Stimulated activated CD4-positive, alpha-beta T cell treated with anti-CD3 and anti-CD28 coated beads, Interleukin-15, amount 100 ng/mL, for 24 hours (primary cell): ENCODE measurements at regions not wholly inside any gene's neighbourhood (a gene's known extent, or its start where the extent isn't known, plus 50 kb on each side); places are given as distances from the start of the nearest gene placed in this dataset.

Experiments
- DNase-seq: peaks from one replicate; pipeline ENCODE4 v3.0.0-alpha.2; 2020

DNA sequence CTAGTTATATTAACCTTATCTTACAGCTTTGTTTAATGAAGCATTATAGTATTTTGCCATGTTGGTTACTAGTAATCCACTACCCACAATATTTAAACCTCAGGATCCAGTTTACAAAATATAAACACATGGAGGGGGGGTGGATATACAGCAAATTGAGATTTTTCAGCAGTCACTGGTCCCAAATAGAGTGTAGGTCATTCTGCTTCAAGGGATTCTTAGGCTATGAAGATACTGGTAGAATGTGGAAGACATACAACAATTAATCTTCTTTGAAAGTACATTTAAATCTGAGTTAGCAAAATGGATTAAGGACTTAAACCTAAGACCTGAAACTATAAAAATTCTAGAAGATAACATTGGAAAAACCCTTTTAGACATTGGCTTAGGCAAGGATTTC is 569.6 kb downstream of the ZNF674 start:
- DNase-seq = no peak

DNA sequence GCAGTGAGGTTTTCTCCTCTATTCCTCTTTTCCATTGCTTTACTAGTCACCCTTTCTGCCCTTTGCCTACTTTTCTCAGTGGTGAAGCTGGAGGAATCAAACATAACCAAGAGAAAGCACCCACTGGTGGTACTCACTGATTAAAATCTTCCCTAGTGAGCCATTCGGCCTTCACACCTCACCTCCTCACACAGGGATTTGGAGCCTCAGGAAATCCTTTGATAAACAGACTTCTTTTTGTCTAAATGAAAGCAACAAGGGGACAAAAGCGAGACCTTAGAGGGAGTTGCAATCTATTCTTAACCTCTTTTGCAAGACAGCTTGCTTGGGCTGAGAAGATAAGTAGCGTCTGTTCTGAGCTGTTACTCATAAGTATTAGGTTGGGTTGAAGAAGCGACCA is 572.6 kb downstream of the ZNF674 start:
- no peak for DNase-seq

DNA sequence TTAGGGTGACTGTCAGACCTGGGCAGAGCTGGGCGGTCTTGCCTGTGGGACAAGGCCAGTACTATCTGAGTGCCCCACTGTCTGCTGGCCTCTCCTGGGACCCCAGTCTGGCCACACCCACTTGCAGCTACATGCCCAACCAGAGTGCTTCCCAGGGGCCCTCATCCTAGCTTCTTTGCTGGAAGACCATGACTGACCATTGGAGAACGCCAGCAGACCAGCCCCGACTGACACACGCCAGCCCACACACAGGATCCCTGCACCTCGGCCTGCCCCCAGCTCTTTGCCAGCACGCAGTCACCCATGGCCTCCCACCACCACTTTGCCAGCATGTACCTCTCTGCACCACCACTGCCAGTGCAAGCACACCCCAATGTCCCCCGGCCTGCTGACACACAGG is 585.7 kb downstream of the ZNF674 start:
- DNase-seq = no peak

DNA sequence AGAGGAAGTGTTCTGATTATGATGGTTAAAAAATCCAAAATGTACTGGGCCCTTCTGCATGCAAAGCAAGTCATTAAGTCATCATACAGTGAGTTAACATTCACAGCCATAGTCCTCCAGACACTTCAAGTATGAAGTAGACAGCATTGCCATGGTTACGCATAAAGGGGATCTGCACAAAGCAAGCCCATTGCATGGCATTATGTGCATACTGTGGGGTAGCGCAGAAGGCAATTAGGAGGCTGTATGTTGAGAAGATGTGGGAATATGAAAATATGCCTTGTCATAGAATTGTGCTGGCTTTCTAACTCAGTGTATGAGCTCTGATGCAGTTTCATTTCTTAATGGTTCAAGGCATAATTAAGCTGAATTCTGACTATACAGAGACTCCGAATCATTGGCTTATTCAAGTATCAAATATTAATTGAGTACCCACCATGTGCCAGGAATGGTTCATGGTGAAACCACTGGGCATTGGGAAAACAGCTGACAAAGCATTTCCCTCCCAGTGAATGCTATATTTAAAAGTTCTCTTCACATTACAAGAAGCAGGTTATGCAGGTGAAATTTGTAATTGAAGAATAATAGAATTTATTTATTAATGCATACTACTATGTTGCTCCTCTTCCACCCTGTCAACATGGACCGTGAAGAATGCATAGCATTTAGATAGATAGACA is 588.9 kb downstream of the ZNF674 start:
- DNase-seq = no peak

DNA sequence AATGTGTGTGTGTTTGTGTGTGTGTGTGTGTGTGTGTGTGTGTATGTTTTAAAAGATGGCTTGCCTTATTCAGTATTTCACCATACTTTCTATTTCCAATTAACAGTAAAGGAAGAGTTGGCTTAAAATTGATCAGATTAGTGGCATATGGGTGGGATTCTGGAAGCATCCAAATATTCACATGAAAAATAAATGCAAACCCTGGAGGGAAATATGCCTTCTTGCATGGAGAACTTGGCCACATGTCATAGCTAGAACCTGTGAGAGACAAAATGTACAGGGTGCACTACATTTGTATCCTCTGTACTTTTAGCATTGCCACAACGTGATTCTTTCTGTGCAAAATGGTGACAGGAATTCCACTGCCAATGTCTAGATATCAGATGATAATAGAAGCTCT is 589.6 kb downstream of the ZNF674 start:
- no peak for DNase-seq

DNA sequence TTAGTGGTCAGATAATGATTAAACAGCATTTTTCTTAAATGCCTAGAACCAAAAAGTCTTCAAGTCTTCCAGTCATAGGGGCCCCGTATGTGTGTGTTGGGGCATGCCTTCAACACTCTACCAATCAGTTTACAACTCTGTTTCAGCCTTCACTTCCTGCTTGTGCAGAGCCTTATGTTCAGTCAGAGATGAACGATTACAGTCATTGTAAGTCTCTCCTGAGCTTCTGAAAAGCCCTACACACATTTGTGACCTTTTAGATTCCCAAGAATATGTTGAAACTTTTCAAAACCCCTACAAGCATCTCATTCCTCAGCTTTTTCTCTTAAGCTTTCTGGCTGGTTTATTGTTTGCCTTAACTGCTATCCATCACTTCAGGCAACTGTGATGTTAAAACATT is 591.2 kb downstream of the ZNF674 start:
- DNase-seq = no peak

DNA sequence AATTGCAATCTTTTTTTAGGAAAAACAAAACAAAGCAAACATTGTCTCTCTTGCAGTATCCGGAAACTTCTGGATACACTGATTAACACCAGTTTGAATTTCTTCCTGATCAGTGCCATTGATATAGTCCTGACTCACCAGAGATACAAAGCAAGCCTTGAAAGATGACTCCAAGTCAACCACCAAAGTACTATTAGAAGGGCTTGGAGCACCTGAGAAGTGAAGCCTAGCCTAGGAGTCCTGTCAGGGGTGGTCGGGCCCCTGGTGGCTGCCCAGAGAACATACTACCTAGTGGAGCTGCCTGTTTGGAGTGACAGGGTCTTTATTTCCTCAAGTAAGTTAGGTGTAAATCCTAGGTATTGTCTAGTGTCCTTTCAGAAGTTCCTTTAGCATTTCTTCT is 593.2 kb downstream of the ZNF674 start:
- no peak for DNase-seq

DNA sequence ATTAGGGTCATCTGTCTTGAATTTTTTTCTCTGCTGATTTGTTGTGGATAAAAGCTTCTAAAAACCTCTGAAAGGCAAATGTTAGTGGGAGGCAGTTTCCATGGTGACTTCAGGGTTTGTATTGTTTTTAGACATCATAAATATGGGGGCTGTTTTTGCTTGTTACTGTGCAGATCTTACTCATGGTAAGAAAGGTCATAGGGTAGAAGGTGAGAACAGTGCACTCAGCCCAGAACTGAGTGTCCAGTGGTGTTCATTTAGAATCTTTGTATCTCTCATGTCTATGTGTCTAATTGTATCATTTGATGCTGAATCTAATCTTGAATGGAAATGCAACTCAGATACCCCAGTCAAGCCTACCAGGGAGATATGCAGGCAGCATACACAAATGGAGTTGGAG is 609.8 kb downstream of the ZNF674 start:
- DNase-seq = no peak

DNA sequence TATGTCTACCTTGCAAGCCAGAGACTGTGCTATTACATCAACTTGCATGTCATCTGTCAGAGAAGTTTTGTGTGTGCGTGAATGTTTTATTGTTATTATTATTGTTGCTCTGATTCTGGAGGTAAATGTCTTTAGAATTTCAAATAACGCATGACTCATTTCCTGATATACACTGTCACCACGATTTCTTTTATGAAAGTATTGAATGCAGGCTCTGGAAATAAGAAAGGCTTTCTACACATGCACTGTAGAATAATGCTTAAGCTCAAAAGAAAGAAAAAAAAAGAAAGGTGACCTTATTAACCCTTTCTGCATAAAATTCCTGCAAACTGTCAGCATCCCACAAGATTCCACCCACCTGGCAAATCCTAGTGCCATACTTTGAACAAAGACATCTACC is 632.9 kb downstream of the ZNF674 start:
- DNase-seq = no peak

DNA sequence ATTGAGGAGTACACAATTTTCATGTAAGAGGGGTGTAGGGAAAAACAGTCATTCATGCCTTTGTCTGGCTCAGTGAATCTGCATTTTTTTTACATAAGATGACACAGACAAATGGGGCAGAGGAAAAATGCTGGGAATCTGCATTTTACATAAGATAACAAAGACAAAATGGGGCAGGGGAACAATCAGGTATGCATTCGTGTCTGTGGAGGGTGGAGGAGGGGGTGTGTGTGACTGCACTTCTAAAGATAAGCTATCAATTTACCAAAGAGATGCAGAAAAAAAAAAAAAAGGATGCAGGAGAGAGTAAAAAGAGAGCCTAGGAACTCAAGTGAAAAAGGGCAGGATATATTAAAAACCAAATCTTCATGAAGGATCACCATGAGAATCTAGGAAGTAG is 637.4 kb downstream of the ZNF674 start:
- no peak for DNase-seq

DNA sequence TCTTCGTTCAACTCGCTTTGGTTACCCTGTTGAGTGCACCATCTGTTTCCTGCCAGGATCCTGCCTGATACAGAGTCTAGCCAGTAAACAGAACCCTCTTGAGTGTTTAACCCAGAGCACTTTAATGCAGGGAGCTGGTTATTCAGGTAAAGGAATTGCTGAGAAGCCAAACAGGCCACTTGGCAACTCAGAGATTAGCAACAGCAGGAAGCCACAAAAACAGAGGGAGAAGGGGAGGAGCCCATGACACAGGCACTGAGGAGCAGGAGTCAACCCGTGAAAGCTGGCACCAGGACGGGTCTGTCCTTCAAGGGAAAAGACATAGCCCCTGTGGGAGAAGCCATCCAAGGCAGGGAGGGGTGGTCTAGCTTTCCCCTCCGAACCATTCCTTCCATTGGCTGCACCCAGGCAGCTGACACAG is 641.4 kb downstream of the ZNF674 start:
- DNase-seq = no peak

DNA sequence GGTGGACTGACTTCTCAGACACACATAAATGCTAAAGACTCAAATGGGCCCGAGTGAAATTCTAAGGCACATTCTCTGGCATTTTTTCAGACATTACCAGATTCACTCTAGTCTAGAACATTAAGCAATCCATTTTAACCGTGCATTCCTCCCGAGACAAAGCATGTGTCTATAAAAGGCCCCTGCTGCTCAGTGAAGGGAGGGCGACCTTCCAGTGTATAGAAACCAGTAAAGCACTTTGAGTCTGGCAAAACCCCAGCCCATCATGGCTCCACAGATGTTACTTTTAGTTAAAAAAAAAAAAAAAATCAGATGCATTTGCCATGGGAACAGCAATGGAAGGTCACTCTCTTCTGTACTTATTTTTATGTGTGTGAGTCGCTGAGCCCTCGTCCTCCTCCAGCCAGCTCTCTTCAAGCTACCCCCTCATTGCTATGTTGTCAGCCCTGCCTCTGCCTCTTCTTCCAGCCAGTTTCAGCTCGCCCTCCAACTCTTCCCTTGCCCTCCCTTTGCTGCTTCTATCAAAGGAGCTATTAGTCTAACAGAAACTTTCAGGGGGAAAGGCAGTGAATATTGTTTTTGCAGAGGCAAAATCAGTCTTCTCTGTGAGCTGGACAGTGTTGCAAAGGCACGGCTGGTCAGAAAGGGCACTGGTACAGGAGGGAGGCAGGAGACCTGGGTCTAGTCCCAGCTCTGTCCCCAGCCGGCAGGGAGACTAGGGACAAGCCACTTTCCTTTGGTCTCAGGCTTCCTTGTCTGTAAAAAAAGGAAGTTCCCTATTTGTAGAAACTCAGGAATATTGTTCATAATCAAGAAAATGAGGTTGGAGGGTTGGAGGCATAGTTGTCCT is 644.2 kb downstream of the ZNF674 start:
- no peak for DNase-seq

DNA sequence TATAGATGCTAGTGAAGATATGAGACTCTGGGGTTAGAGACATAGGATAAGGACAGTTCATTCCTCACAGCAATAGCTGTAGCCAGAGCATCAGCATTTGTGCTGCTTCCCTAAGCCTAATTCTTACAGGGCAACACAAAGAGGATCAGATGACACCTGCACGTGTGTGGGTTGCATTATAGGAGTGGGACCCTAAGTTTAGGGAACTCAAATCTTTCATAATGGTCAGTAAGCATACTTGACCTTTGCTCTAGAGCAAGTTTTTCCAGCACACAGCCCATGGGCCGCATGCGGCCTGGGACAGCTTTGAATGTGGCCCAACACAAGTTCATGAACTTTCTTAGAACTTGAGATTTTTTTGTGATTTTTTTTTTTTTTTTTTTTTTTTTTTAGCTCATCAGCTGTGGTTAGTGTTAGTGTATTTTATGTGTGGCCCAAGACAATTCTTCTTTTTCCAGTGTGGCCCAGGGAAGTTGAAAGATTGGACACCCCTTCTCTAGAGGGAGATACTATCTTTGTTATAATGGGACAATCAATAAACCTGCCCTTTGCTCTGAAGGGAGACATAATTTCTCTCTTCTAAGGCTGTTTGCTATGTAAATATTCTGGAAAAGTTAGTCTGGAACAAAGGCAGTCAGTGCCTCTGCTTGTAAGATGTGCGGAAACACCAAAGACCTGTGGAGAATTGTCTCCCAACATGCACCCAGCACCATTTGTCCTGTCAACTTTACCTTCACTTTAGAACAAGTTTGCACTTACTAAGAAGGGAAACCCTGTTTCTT is 650.2 kb downstream of the ZNF674 start:
- no peak for DNase-seq

DNA sequence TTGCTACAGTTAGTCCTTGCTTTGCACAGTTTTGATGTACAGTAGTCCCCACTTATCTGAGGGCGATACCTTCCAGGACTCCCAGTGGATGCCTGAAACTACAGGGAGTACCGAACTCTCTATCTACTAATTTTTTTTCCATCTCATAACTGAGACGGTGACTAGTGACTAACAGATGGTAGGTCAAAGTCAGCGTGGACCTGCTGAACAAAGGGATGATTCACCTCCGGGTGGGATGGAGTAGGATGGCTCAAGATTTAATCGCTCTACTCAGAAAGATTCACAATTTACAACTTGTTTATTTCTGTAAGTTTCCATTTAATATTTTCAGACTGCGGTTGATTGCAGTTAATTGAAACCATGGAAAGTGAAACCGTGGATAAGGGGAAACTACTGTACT is 655.8 kb downstream of the ZNF674 start:
- DNase-seq = peak; percentile 4

DNA sequence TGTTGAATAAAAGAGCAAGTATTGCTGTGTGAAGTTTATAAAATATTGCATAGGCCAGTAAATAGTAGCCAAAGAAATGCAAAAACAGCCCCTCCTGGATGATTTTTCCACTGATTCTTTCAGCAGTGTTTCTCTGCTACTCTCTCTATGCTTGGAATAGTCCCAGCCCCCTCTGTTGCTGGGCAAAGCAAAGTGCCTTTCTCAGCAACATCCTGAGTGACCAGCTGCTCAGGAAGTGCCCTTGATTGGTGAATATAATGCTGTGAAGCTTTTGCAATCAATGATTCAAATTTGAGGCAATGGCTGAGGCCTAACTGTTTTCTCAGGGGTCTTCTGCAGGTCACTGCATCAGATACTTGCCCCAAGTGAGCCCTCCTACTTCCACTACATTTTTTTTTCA is 656.7 kb downstream of the ZNF674 start:
- no peak for DNase-seq

DNA sequence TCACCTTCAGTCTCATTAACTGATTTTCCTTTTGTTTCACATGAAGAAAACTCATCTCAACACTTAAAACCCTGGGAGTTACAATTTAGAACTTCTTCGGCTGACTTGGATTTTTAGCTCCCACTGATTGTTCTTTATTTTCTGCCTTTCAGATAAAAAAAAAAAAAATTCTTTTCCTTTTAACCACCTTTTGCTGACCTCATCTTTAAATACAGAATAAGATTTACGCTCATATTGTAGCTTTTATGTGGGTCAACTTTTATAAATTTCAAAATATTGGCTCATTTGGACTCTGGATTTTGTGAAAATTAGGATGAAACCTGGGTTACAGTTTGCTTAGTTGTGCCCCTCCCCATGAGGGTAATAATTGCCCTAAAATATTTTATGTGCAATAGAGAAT is 659.3 kb downstream of the ZNF674 start:
- DNase-seq = no peak

DNA sequence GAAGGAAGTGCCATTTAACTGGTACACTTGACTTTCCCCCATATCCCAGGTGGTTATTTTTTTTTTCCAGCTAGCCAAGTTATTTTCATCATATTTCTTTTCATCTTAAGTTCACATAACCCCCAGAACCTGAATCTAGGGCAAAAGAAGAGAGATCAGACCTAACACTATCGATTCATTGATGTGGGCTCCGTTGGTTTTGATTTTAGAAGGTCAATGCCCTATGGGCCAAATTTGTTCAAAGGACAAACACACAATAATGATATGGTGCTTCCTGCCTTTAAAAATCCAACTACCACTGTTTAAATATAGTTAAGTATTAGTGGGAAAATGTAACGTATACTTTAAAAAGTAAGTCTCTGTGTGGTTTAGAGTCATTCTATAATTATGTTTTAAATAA is 665.7 kb downstream of the ZNF674 start:
- DNase-seq = no peak

DNA sequence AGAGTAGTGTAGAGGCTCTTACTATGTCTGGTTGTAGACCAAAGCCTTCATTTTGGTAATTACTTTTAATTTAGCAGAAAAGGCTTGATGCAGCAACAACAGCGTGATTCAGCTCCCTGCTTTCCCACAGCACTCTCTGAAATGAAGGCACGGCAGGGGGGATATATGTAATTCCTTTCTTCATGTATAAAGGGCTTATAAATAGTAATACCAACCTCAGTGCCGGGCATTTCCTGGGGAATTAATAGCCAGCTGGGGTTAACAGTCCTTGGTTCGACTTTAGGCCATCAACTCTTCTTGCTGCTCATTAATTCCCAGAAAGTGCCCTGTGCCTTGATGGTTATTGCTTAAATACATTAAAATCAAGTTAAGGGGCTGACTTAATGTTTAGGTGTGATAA is 669.0 kb downstream of the ZNF674 start:
- DNase-seq = no peak

DNA sequence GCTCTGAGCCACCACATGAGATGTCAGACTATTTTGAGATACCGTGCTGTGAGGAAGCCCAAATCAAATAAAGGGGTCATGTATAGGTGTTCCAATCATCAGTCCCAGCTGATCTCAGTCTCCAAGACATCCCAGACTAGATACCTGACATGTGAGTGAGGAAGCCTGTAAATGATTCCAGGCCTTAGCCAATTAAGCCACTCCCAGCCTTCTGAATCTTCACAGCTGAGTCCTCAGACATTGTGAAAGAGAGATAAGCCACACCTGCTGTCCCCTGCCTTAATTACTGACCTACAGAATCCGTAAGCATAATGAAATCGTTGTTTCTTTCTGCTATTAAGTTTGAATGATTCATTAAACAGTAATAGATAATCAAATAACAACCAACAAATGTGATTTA is 671.4 kb downstream of the ZNF674 start:
- DNase-seq = no peak

DNA sequence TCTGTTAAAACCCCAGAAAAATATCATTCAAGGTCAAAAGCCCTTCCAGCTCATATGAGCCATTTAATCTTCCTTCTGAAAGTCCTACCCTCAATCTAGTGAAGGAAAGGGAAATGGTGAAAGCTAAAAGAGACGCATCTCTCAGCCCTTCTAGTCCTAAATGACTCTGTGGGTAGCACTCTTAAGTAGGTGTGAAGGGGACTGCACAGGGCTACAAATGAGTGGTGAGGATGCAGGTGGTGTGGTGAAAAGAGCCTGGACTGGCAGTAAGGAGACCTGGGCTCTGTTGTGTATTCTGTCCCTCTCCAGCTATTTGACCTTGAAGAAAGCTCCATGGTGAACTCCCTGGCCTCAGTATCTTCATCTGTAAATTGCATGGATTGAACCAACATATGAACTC is 671.8 kb upstream of the DIPK2B start:
- no peak for DNase-seq

DNA sequence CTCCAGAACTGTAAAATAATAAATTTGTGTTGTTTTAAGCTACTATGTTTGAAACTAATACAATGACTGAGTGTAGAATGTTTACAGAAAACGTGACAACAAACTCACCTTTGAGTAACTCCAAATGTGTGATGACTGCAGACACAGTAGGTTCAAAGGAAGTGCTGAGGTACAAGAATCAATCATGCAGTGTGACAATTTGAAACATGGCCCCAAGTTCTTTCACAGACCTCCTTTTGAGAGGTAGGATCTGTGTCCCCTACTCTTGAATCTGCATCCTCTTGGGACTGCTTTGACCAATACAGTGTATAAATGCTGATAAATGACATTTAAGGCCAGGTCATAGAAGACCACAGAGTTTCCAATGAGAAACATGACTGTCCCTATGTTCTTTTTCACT is 667.7 kb upstream of the DIPK2B start:
- no peak for DNase-seq

DNA sequence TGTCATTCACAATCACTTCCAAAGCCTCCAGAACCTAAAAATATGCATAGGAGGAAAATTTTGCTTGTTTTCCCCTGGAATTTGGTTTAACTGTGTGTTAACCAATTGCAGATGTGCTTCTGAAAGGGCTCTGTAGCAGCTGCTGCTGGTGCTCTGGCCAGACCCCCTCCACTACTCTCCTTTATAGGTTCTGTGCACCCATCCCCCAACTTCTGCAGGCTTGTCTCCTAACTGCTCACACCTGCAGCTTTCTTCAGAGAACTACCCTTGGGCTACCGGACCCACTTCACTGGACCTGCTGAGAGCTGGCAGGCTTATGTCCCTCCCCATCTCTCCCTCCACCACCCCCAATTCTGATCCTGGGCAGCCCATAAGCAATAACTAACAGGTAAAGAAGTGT is 662.1 kb upstream of the DIPK2B start:
- no peak for DNase-seq

DNA sequence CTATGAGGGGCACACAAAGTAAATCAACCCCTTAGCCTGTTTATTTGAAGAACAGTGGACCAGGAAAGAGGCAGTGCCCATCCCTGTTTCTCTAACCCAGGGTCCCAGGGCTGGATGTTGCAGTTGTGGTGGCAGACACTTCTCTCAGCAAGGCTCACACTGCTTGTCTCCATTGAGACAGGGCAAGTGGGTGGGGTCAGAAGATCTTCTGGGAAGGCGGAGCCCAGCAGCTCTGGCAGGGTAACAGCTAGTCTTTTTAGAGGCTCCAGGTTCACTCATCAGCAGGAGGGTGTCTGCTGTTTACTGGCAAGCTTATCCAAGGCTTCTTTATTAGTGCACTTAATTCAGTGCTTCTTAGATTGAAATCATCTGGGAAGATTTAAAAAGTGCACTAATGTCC is 659.8 kb upstream of the DIPK2B start:
- peak; percentile 11 for DNase-seq

DNA sequence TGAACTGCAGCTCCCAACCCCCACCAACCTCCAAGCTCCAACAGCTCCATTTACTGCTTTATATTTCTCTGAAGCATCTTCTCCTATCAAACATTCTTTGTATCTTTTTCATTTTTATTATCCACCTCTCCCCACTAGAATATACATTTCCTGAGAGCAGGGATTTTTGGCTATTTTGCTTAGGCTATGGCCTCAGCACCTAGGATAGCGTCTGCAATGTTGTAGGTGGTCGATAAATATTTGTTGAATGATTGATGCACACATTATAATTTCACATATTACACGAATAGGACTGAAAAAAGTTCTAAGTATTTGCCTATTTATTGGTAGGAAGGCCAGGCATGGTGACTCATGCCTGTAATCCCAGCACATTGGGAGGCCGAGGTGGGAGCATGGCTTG is 658.7 kb upstream of the DIPK2B start:
- no peak for DNase-seq
